ENCODE measurements at regions not wholly inside any gene's neighbourhood (a gene's known extent, or its start where the extent isn't known, plus 50 kb on each side); places are given as distances from the start of the nearest gene placed in this dataset.
A peak's percentile ranks its signal among the peaks of the same experiment; 100 is the strongest.

- no peak for TF ChIP-seq EZH2 (IDR thresholded peaks at IDR 0.05; ENCODE audit: insufficient read depth, poor library complexity, severe bottlenecking)
- TF ChIP-seq EZH2phosphoT487 (IDR thresholded peaks at IDR 0.05; ENCODE audit: insufficient read depth, low read depth) = no peak
- no peaks in the 10 kb centered on the region for H3K9me2 ChIP-seq (ENCODE audit: insufficient read depth)
- no peaks in the 10 kb centered on the region for H3K9me3 ChIP-seq (ENCODE audit: low read depth)
- H3K9ac ChIP-seq = no peak overlapping the region
- H3K79me2 ChIP-seq (ENCODE audit: insufficient read depth) = no peaks in the 10 kb centered on the region
- H3K4me1 ChIP-seq (ENCODE audit: insufficient read depth) = no peaks in the 10 kb centered on the region
- H4K20me1 ChIP-seq (ENCODE audit: insufficient read depth) = no peaks in the 10 kb centered on the region
- H3K27me3 ChIP-seq (replicated peaks; ENCODE audit: insufficient read depth) = 0 out of 2 replicates have a peak, but pooled peaks cover 3% of the 10 kb centered on the region
- H2AFZ ChIP-seq = no peak overlapping the region
- H3K36me3 ChIP-seq (ENCODE audit: low read depth) = no peaks in the 10 kb centered on the region
- no peak overlapping the region for H3K4me3 ChIP-seq
- 79 to 88% methylated on average over 2 of the region's 2 CpGs for WGBS, 2 experiments (ENCODE audit: low coverage in 1 of 2, low lambda C conversion rate in 2 of 2, missing lambda C conversion rate in 2 of 2)
- H3F3A ChIP-seq (ENCODE audit: insufficient read depth) = no peaks in the 10 kb centered on the region
- in situ Hi-C loops (cut with MboI) = loop anchor here (25.0 kb wide), 1 partner anchor 820 kb away; no protein-coding TSS in a partner anchor
- H3K4me2 ChIP-seq (ENCODE audit: unreplicated experiment) = no peak overlapping the region
- DNase-seq = no peak
- no peak overlapping the region for H3K27ac ChIP-seq
These were observed 176.0 kb upstream of the WDFY3 start for GRCh38 chr4:85142451-85142850.

GRCh38 chr4:85147481-85148076, 181.1 kb upstream of the WDFY3 start:
- Histone ChIP-seq H3K36me3 (ENCODE audit: low read depth) (no peaks in the 10 kb centered on the region), H3K9ac (no peak overlapping the region), H3K27ac (no peak overlapping the region), H3K79me2 (ENCODE audit: insufficient read depth) (no peaks in the 10 kb centered on the region), H3K4me1 (ENCODE audit: insufficient read depth) (0 out of 2 replicates have a peak, but pooled peaks cover 3% of the 10 kb centered on the region), H3K9me3 (ENCODE audit: low read depth) (no peaks in the 10 kb centered on the region), H3K4me3 (no peak overlapping the region), H3F3A (ENCODE audit: insufficient read depth) (no peaks in the 10 kb centered on the region), H2AFZ (peak overlapping the region; percentile 60; the same call in 1 of the 2 replicates), H4K20me1 (ENCODE audit: insufficient read depth) (no peaks in the 10 kb centered on the region), H3K4me2 (ENCODE audit: unreplicated experiment) (peak overlapping the region; percentile 45), H3K27me3 (replicated peaks; ENCODE audit: insufficient read depth) (0 out of 2 replicates have a peak, but pooled peaks cover 3% of the 10 kb centered on the region), H3K9me2 (ENCODE audit: insufficient read depth) (no peaks in the 10 kb centered on the region)
- WGBS, 2 experiments (ENCODE audit: low coverage in 1 of 2, low lambda C conversion rate in 2 of 2, missing lambda C conversion rate in 2 of 2) = 2 to 3% methylated on average over 9 of the region's 9 CpGs
- no peak for TF ChIP-seq EZH2phosphoT487 (IDR thresholded peaks at IDR 0.05; ENCODE audit: insufficient read depth, low read depth)
- no peak for TF ChIP-seq EZH2 (IDR thresholded peaks at IDR 0.05; ENCODE audit: insufficient read depth, poor library complexity, severe bottlenecking)
- DNase-seq = peak; percentile 78
- in situ Hi-C loops (cut with MboI) = loop anchor here (5.0 to 25.0 kb wide), 2 partner anchors 600 to 815 kb away; no protein-coding TSS in a partner anchor

- Histone ChIP-seq H2AFZ (no peak overlapping the region), H3K9ac (no peak overlapping the region)
These were observed 183.2 kb upstream of the WDFY3 start for GRCh38 chr4:85149676-85150075.

GRCh38 chr4:85151371-85151770, 184.9 kb upstream of the WDFY3 start:
- no peaks in the 10 kb centered on the region for H3K9me3 ChIP-seq (ENCODE audit: low read depth)
- H2AFZ ChIP-seq = no peak overlapping the region
- no peak overlapping the region for H3K27ac ChIP-seq
- no peaks in the 10 kb centered on the region for H3K36me3 ChIP-seq (ENCODE audit: low read depth)
- 0 out of 2 replicates have a peak, but pooled peaks cover 3% of the 10 kb centered on the region for H3K4me1 ChIP-seq (ENCODE audit: insufficient read depth)
- no peaks in the 10 kb centered on the region for H3K27me3 ChIP-seq (replicated peaks; ENCODE audit: insufficient read depth)
- H3F3A ChIP-seq (ENCODE audit: insufficient read depth) = no peaks in the 10 kb centered on the region
- H4K20me1 ChIP-seq (ENCODE audit: insufficient read depth) = no peaks in the 10 kb centered on the region
- TF ChIP-seq EZH2phosphoT487 (IDR thresholded peaks at IDR 0.05; ENCODE audit: insufficient read depth, low read depth) (no peak), EZH2 (IDR thresholded peaks at IDR 0.05; ENCODE audit: insufficient read depth, poor library complexity, severe bottlenecking) (no peak)
- no peaks in the 10 kb centered on the region for H3K9me2 ChIP-seq (ENCODE audit: insufficient read depth)
- no peaks in the 10 kb centered on the region for H3K79me2 ChIP-seq (ENCODE audit: insufficient read depth)
- in situ Hi-C loops (cut with MboI) = no loop called here
- no peak overlapping the region for H3K4me2 ChIP-seq (ENCODE audit: unreplicated experiment)
- H3K9ac ChIP-seq = no peak overlapping the region
- H3K4me3 ChIP-seq = no peak overlapping the region
- DNase-seq = no peak
- 35 to 49% methylated on average over 1 of the region's 1 CpG for WGBS, 2 experiments (ENCODE audit: low coverage in 1 of 2, low lambda C conversion rate in 2 of 2, missing lambda C conversion rate in 2 of 2)

More at GRCh38 chr4:85149676-85150075, 183.2 kb upstream of the WDFY3 start:
- Histone ChIP-seq H3F3A (ENCODE audit: insufficient read depth) (no peaks in the 10 kb centered on the region), H3K4me2 (ENCODE audit: unreplicated experiment) (no peak overlapping the region), H3K79me2 (ENCODE audit: insufficient read depth) (no peaks in the 10 kb centered on the region), H3K4me1 (ENCODE audit: insufficient read depth) (0 out of 2 replicates have a peak, but pooled peaks cover 3% of the 10 kb centered on the region), H3K27me3 (replicated peaks; ENCODE audit: insufficient read depth) (no peaks in the 10 kb centered on the region), H3K27ac (no peak overlapping the region), H3K36me3 (ENCODE audit: low read depth) (no peaks in the 10 kb centered on the region), H4K20me1 (ENCODE audit: insufficient read depth) (no peaks in the 10 kb centered on the region), H3K9me2 (ENCODE audit: insufficient read depth) (no peaks in the 10 kb centered on the region), H3K9me3 (ENCODE audit: low read depth) (no peaks in the 10 kb centered on the region), H3K4me3 (no peak overlapping the region)
- DNase-seq = peak; percentile 45
- TF ChIP-seq EZH2 (IDR thresholded peaks at IDR 0.05; ENCODE audit: insufficient read depth, poor library complexity, severe bottlenecking) = no peak
- no peak for TF ChIP-seq EZH2phosphoT487 (IDR thresholded peaks at IDR 0.05; ENCODE audit: insufficient read depth, low read depth)
- WGBS, 2 experiments (ENCODE audit: low coverage in 1 of 2, low lambda C conversion rate in 2 of 2, missing lambda C conversion rate in 2 of 2) = 46 to 72% methylated on average over 1 of the region's 1 CpG
- in situ Hi-C loops (cut with MboI) = loop anchor here (5.0 to 25.0 kb wide), 2 partner anchors 598 to 813 kb away; no protein-coding TSS in a partner anchor
